AG09319 (cell line): ENCODE measurements at regions not wholly inside any gene's neighbourhood (a gene's known extent, or its start where the extent isn't known, plus 50 kb on each side); places are given as distances from the start of the nearest gene placed in this dataset.

ENCODE experiments used
- DNase-seq: peaks from one replicate; pipeline ENCODE4 v3.0.0-alpha.2; 2010; ENCODE audit warnings: low read depth; ENCODE audit errors: extremely low read depth
- TF ChIP-seq, protein P1 (sequence below): IDR thresholded peaks from 2 replicates; pipeline ENCODE4 v1.5.1; 2011; ENCODE audit warnings: low read depth, mild to moderate bottlenecking, inconsistent platforms, low read length, moderate library complexity

DNA sequence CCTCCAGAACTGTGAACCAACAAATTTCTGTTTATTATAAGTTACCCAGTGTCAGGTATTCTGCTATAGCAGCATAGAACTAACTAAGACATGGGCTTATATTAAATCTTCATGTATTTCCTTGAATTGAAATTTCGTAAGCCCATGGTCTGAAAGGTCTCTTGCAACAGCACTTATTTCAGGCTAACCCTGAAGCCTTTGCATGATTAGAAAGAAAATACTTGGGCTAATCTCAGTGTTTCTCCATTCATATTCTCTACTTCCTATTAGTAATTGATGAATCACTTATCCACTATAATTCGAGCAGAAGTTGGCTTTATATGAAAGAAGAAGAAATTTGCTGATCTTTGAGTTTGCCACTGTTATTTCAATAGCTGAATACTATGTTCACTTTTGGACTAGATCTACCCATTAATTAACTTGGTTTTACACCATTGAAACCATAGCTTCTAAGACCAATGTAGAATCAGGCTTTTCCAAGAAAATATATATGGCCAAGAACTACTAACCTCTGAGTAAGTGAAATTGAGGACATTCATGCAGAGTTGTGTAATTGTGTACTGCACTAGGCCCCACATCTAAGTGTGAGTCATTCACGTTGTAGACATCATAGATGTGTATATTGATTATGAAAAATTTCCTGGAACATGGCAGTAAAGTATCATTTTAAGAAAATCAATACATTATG, 731.6 kb downstream of the SOCS6 start:
- DNase-seq: no peak
- TF ChIP-seq, protein P1, sequence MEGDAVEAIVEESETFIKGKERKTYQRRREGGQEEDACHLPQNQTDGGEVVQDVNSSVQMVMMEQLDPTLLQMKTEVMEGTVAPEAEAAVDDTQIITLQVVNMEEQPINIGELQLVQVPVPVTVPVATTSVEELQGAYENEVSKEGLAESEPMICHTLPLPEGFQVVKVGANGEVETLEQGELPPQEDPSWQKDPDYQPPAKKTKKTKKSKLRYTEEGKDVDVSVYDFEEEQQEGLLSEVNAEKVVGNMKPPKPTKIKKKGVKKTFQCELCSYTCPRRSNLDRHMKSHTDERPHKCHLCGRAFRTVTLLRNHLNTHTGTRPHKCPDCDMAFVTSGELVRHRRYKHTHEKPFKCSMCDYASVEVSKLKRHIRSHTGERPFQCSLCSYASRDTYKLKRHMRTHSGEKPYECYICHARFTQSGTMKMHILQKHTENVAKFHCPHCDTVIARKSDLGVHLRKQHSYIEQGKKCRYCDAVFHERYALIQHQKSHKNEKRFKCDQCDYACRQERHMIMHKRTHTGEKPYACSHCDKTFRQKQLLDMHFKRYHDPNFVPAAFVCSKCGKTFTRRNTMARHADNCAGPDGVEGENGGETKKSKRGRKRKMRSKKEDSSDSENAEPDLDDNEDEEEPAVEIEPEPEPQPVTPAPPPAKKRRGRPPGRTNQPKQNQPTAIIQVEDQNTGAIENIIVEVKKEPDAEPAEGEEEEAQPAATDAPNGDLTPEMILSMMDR: no peak

DNA sequence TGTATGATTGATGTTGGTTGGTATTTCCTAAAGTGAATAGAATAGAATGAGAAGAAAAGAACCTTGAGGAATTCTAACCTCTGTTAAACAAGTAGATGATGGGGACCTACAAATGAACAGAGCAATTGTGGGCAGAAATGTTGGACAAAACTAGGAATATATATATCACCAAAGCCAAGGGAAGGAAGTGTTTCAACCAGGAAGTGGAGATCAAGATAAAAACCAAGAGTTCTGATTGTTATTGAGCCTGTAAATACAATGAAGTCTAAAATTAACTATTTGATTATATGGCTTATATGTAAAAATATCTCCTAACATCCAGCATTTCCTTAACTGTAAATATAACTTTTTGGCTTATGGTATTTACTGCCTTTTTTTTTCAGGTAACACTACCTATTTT, 730.0 kb downstream of the SOCS6 start:
- no peak for DNase-seq
- TF ChIP-seq, protein P1: no peak

DNA sequence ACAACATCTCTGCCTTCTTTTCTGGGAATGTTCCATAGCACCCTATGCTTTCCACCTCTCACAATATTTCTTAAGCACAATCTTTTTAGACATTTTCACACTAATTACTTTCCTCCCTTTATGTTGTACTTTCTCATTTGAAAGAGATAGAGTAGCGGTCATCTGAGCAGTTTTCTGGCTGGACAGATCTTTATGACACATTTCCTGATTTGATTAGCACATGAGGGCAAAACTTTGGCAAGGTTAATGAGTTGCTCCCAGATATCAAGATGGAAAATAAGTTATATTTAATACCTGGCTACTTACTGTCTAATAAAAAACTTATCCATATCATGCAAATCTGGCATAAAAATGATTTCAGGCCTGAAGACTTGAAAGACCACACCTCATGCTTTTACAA, 723.9 kb downstream of the SOCS6 start:
- TF ChIP-seq, protein P1: no peak
- no peak for DNase-seq

- TF ChIP-seq, protein P1: no peak
- DNase-seq: no peak
These were observed 722.5 kb downstream of the SOCS6 start for GRCh38 chr18:71011389-71011788.

DNA sequence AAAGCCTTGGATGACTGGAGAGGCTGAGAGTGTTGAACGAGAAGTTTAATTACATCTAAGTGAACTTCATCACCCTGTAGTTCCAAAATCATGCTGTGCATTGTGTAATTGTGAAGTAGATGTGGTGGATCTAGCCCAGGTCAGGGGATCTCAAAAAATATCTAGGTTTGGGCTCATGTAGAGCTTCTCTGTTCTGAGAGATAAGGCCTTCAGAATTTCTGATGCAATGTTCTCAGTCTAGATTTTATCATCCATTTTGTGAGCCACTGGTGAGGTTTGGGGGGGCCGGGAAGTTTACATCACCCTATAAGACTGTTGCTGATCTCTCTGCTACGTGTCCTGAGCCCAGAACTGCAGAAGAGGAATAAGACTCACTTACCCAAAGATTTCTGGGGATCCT, 719.4 kb downstream of the SOCS6 start:
- no peak for DNase-seq
- TF ChIP-seq, protein P1: no peak

DNA sequence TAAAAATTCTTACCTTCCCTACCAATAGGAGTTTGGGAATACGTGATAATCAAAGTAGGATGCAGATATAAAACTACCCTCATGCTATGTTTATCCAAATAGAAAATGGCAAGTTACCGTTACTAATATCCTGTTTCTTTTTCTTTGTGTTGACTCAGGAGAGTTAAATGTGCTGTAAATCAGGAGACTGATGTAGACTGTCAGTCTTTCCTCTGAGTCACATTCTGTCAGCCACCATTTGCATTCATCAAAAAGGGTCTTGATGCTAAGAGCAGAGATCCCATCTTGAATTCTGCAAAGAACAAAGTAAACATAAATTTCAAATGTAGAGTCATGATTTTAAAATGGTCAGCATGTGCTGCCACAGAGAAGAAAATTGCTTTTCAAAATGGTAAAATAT, 712.8 kb downstream of the SOCS6 start:
- no peak for DNase-seq
- TF ChIP-seq, protein P1: no peak

DNA sequence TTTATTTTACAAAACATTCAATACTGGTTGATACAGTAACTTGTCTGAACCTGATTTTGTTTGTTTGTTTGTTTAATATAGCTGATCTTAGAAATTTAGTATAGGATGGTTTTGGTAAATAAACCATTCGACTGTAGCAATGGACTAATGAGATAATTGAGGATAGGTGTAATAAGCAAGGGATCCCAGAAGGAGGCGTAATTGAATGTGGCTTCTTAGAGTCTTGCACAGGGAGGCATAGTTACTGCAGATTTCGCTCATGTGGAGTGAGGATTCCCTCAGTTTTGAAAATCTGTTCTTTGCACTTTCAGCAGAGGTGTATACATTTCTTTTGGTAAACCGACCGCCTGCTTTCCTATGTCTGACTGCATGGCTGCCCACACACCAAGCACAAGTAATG, 709.6 kb downstream of the SOCS6 start:
- TF ChIP-seq, protein P1: no peak
- DNase-seq: no peak
